ENCODE measurements at regions not wholly inside any gene's neighbourhood (a gene's known extent, or its start where the extent isn't known, plus 50 kb on each side); places are given as distances from the start of the nearest gene placed in this dataset.

DNA sequence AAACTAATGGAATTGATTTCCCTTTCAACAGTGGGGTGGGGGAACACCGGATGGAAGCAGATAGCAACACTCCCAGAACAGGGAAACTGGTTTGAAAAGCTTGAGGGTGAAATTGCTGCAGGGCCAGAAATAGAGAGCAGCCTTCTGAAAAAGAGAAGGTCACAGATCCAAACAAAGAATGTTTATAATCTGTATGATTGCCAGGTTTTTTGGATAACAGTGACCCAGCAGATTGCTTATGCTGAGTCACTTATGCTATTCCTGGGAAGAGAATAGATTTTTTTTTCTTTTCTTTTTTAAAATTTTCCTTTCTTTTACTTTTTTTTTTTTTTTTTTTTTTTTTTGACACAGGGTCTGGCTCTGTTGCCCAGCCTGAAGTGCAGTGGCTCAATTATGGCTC is 641.3 kb downstream of the KCNJ2 start:
- Mint-ChIP-seq H3K36me3 (ENCODE audit: unreplicated experiment) (no peaks in the 10 kb centered on the region), H3K27me3 (ENCODE audit: unreplicated experiment) (peaks cover 2% of the 10 kb centered on the region), H3K4me1 (ENCODE audit: low read depth, unreplicated experiment) (no peaks in the 10 kb centered on the region), H3K4me3 (ENCODE audit: unreplicated experiment) (no peak overlapping the region), H3K9me3 (ENCODE audit: unreplicated experiment) (no peaks in the 10 kb centered on the region), H3K27ac (ENCODE audit: unreplicated experiment) (no peak overlapping the region)
- TF ChIP-seq, protein P1, sequence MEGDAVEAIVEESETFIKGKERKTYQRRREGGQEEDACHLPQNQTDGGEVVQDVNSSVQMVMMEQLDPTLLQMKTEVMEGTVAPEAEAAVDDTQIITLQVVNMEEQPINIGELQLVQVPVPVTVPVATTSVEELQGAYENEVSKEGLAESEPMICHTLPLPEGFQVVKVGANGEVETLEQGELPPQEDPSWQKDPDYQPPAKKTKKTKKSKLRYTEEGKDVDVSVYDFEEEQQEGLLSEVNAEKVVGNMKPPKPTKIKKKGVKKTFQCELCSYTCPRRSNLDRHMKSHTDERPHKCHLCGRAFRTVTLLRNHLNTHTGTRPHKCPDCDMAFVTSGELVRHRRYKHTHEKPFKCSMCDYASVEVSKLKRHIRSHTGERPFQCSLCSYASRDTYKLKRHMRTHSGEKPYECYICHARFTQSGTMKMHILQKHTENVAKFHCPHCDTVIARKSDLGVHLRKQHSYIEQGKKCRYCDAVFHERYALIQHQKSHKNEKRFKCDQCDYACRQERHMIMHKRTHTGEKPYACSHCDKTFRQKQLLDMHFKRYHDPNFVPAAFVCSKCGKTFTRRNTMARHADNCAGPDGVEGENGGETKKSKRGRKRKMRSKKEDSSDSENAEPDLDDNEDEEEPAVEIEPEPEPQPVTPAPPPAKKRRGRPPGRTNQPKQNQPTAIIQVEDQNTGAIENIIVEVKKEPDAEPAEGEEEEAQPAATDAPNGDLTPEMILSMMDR (IDR thresholded peaks at IDR 0.05; ENCODE audit: partially characterized antibody, unreplicated experiment): no peak
- no peak for DNase-seq

DNA sequence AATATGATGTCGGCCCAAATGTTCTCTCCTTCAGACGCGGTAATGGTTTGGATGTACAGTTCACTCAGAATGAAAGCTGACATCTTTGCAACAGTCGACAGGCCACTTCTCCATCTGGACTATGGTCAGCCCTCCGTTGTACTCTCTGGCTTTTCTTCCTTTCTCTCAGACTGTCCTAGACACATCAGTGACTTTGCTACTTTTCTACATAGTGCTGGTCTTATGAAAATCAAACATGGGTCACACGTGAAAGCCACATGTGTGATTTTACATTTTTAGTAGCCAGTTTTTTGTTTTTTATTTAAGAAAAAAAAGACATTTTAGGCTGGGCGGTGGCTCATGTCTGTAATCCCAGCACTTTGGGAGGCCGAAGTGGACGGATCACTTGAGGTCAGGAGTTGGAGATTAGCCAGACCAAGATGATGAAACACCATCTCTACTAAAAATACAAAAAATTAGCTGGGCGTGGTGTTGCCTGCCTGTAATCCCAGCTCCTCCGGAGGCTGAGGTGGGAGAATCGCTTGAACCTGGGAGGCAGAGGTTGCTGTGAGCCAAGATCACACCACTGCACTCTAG is 644.1 kb downstream of the KCNJ2 start:
- H3K27ac Mint-ChIP-seq (ENCODE audit: unreplicated experiment): no peak overlapping the region
- TF ChIP-seq, protein P1 (IDR thresholded peaks at IDR 0.05; ENCODE audit: partially characterized antibody, unreplicated experiment): no peak
- no peaks in the 10 kb centered on the region for H3K36me3 Mint-ChIP-seq (ENCODE audit: unreplicated experiment)
- no peak for DNase-seq
- H3K9me3 Mint-ChIP-seq (ENCODE audit: unreplicated experiment): no peaks in the 10 kb centered on the region
- H3K27me3 Mint-ChIP-seq (ENCODE audit: unreplicated experiment): peaks cover 2% of the 10 kb centered on the region
- H3K4me3 Mint-ChIP-seq (ENCODE audit: unreplicated experiment): no peak overlapping the region
- H3K4me1 Mint-ChIP-seq (ENCODE audit: low read depth, unreplicated experiment): no peaks in the 10 kb centered on the region

DNA sequence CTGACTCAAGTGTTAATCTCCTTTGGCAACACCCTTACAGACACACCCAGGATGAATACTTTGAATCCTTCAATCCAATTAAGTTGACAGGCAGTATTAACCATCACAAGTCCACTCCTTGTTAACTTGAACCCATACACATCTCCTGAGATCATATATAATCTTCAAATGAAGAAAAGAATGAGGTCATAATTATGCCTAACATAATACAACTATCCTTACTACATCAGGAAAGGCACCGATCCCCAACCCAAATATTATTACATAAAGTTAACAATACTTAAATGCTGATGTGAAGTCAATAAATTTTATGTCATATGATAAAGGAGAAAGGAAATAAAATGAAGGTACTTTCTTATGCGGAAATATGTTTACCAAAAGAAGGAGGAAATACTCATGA is 649.9 kb downstream of the KCNJ2 start:
- Mint-ChIP-seq H3K27ac (ENCODE audit: unreplicated experiment) (no peak overlapping the region), H3K9me3 (ENCODE audit: unreplicated experiment) (no peaks in the 10 kb centered on the region), H3K36me3 (ENCODE audit: unreplicated experiment) (peaks cover 5% of the 10 kb centered on the region), H3K4me3 (ENCODE audit: unreplicated experiment) (no peak overlapping the region), H3K27me3 (ENCODE audit: unreplicated experiment) (no peaks in the 10 kb centered on the region), H3K4me1 (ENCODE audit: low read depth, unreplicated experiment) (no peaks in the 10 kb centered on the region)
- TF ChIP-seq, protein P1 (IDR thresholded peaks at IDR 0.05; ENCODE audit: partially characterized antibody, unreplicated experiment): no peak
- DNase-seq: no peak

DNA sequence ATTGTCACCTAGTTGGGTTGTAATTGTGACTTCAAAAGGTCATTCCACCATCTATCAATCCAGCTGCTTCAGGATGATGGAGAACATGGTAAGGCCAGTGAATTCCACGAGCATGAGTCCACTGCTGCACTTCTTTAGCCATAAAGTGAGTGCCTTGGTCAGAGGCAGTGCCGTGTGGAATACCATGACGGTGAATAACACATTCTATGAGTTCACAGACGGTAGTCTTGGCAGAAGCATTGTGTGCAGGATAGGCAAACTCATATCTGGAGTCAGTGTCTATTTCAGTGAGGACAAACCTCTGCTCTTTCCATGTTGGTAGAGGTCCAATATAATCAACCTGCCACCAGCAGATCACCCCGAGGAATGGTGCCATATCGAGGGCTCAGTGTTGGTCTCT is 650.9 kb downstream of the KCNJ2 start:
- Mint-ChIP-seq H3K36me3 (ENCODE audit: unreplicated experiment) (peaks cover 5% of the 10 kb centered on the region), H3K4me1 (ENCODE audit: low read depth, unreplicated experiment) (no peaks in the 10 kb centered on the region), H3K27me3 (ENCODE audit: unreplicated experiment) (no peaks in the 10 kb centered on the region), H3K27ac (ENCODE audit: unreplicated experiment) (no peak overlapping the region), H3K9me3 (ENCODE audit: unreplicated experiment) (no peaks in the 10 kb centered on the region), H3K4me3 (ENCODE audit: unreplicated experiment) (no peak overlapping the region)
- no peak for DNase-seq
- TF ChIP-seq, protein P1 (IDR thresholded peaks at IDR 0.05; ENCODE audit: partially characterized antibody, unreplicated experiment): no peak

DNA sequence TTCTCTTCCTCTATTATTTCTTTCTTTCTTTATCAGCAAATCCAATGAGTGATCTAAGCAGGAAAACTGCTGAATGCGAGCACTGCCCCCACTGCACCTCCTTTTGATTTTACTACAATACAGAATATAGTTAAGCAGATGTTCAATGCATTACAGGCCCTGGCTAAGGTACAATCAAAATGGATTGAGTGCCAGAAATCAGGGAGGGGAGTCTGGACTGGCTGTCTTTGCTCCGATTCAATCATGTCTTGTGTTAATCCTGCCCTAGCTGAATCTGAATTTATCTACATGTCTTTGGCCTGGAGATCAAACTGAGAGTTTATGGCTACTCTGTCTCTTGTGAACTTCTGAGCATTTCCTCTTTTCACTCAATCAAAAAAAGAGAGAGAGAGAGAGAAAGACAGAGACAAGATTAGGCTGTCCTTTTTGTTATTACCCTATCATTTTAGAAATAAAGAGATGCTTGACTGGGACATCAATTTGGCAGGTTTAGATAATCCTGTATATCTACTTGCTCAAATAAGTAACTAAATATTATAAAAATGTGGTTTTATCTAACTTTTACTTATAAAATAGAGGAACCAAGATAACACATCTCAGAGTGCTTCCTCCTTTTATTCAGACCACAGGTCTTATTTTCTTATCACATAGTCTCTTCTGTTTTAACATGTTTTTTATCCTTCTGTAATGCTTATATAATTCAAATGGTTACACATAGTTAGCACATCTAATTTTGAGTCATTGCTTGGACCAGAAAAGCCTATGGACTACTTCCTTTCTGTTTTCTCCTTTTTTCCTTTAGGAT is 656.2 kb downstream of the KCNJ2 start:
- Mint-ChIP-seq H3K9me3 (ENCODE audit: unreplicated experiment) (no peaks in the 10 kb centered on the region), H3K27ac (ENCODE audit: unreplicated experiment) (no peak overlapping the region), H3K36me3 (ENCODE audit: unreplicated experiment) (peaks cover 5% of the 10 kb centered on the region), H3K27me3 (ENCODE audit: unreplicated experiment) (no peaks in the 10 kb centered on the region), H3K4me1 (ENCODE audit: low read depth, unreplicated experiment) (no peaks in the 10 kb centered on the region), H3K4me3 (ENCODE audit: unreplicated experiment) (no peak overlapping the region)
- DNase-seq: no peak
- TF ChIP-seq, protein P1 (IDR thresholded peaks at IDR 0.05; ENCODE audit: partially characterized antibody, unreplicated experiment): no peak

Data from glutamatergic neuron (in vitro differentiated cells).